A549 (cell line): ENCODE measurements at regions not wholly inside any gene's neighbourhood (a gene's known extent, or its start where the extent isn't known, plus 50 kb on each side); places are given as distances from the start of the nearest gene placed in this dataset.

Experiments
- CBX2 ChIP-seq: fragments of 200-600 bp; sonication (generic); IDR thresholded peaks from 2 replicates; pipeline ENCODE4 v1.6.1; 2016; ENCODE audit warnings: low read depth, mild to moderate bottlenecking, borderline replicate concordance
- CBX8 ChIP-seq: fragments of 200-600 bp; sonication (generic); IDR thresholded peaks from 2 replicates; pipeline ENCODE4 v1.6.1; 2016
- CEBPB ChIP-seq, 2 experiments: fragments of >200 bp in 1 of 2; sonication (Bioruptor Twin) in 1 of 2; formaldehyde crosslinking in 1 of 2; IDR thresholded peaks; 2 replicates each; pipeline ENCODE4 v1.6.1; 2012 to 2016
- ESRRA ChIP-seq: fragments of 150-350 bp; IDR thresholded peaks from 2 replicates; pipeline ENCODE4 v1.6.1; 2014; ENCODE audit warnings: mild to moderate bottlenecking, low read length, borderline replicate concordance
- HEYL ChIP-seq: fragments of 250-450 bp; sonication (Bioruptor Pico); IDR thresholded peaks from 2 replicates; pipeline ENCODE4 v1.8.0; 2021; ENCODE audit warnings: mild to moderate bottlenecking, moderate library complexity
- JUNB ChIP-seq: fragments of >200 bp; sonication (Bioruptor Twin); formaldehyde crosslinking; IDR thresholded peaks from 2 replicates; pipeline ENCODE4 v1.6.1; 2016
- NR3C1 ChIP-seq: fragments of >200 bp; sonication (Bioruptor Twin); formaldehyde crosslinking; IDR thresholded peaks from 3 replicates; pipeline ENCODE4 v1.6.1; 2017
- POLR2A ChIP-seq: IDR thresholded peaks from 2 replicates; pipeline ENCODE4 v1.6.1; 2012; ENCODE audit warnings: mild to moderate bottlenecking, low read length
- ZNF302 ChIP-seq: fragments of 250-450 bp; sonication (Bioruptor Pico); IDR thresholded peaks from 2 replicates; pipeline ENCODE4 v1.9.0; 2021; ENCODE audit warnings: inconsistent platforms, mild to moderate bottlenecking, moderate library complexity
- TF ChIP-seq, protein P1 (sequence below): fragments of >200 bp; sonication (Bioruptor Twin); formaldehyde crosslinking; IDR thresholded peaks from 3 replicates; pipeline ENCODE4 v1.5.1; 2016
- TF ChIP-seq, protein P2 (sequence below): fragments of 250-450 bp; sonication (Bioruptor Pico); IDR thresholded peaks from 2 replicates; pipeline ENCODE4 v1.5.0; 2021; ENCODE audit warnings: mild to moderate bottlenecking, moderate library complexity, borderline replicate concordance

GRCh38 chr6:47091886-47092668 is 49.9 kb upstream of the ADGRF1 start:
- TF ChIP-seq, protein P1, sequence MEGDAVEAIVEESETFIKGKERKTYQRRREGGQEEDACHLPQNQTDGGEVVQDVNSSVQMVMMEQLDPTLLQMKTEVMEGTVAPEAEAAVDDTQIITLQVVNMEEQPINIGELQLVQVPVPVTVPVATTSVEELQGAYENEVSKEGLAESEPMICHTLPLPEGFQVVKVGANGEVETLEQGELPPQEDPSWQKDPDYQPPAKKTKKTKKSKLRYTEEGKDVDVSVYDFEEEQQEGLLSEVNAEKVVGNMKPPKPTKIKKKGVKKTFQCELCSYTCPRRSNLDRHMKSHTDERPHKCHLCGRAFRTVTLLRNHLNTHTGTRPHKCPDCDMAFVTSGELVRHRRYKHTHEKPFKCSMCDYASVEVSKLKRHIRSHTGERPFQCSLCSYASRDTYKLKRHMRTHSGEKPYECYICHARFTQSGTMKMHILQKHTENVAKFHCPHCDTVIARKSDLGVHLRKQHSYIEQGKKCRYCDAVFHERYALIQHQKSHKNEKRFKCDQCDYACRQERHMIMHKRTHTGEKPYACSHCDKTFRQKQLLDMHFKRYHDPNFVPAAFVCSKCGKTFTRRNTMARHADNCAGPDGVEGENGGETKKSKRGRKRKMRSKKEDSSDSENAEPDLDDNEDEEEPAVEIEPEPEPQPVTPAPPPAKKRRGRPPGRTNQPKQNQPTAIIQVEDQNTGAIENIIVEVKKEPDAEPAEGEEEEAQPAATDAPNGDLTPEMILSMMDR = no peak
- TF ChIP-seq JUNB (no peak), POLR2A (no peak), CBX2 (no peak), NR3C1 (no peak), ZNF302 (no peak), CEBPB (IDR thresholded peaks at IDR 0.05) (no peak), HEYL (CRISPR knock-in tag) (no peak), ESRRA (no peak), CBX8 (no peak)
- TF ChIP-seq, protein P2, sequence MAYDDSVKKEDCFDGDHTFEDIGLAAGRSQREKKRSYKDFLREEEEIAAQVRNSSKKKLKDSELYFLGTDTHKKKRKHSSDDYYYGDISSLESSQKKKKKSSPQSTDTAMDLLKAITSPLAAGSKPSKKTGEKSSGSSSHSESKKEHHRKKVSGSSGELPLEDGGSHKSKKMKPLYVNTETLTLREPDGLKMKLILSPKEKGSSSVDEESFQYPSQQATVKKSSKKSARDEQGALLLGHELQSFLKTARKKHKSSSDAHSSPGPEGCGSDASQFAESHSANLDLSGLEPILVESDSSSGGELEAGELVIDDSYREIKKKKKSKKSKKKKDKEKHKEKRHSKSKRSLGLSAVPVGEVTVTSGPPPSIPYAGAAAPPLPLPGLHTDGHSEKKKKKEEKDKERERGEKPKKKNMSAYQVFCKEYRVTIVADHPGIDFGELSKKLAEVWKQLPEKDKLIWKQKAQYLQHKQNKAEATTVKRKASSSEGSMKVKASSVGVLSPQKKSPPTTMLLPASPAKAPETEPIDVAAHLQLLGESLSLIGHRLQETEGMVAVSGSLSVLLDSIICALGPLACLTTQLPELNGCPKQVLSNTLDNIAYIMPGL (CRISPR knock-in tag) = no peak
